GM12875 (cell line): ENCODE measurements at regions not wholly inside any gene's neighbourhood (a gene's known extent, or its start where the extent isn't known, plus 50 kb on each side); places are given as distances from the start of the nearest gene placed in this dataset.

ENCODE experiments used
- H3K4me3 ChIP-seq: one replicate; pipeline ENCODE4 v1.5.1; 2011; ENCODE audit warnings: low read depth, low read length, control low read depth
- TF ChIP-seq, protein P1 (sequence below): IDR thresholded peaks from 2 replicates; pipeline ENCODE4 v1.5.1; 2011; ENCODE audit warnings: low read depth, mild to moderate bottlenecking, control low read depth, inconsistent platforms, low read length, moderate library complexity, borderline replicate concordance; ENCODE audit not compliant: insufficient read depth

DNA sequence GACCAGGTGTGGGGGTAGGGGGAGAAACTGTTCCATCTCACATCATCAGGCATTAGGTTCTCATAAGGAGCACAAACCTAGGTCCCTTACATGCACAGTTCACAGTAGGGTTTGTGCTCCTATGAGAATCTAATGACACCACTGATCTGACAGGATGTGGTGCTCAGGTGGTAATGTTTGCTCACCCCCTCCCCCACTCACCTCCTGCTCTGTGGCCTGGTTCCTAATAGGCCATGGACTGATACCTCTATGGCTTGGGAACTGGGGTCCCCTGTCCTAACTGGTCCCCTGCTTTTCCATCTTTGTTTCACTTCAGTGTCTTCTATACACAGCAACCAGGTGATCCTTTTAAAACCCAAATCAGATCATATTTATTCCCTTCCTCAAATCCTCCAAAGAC, 267.8 kb downstream of the TNS1 start:
- TF ChIP-seq, protein P1, sequence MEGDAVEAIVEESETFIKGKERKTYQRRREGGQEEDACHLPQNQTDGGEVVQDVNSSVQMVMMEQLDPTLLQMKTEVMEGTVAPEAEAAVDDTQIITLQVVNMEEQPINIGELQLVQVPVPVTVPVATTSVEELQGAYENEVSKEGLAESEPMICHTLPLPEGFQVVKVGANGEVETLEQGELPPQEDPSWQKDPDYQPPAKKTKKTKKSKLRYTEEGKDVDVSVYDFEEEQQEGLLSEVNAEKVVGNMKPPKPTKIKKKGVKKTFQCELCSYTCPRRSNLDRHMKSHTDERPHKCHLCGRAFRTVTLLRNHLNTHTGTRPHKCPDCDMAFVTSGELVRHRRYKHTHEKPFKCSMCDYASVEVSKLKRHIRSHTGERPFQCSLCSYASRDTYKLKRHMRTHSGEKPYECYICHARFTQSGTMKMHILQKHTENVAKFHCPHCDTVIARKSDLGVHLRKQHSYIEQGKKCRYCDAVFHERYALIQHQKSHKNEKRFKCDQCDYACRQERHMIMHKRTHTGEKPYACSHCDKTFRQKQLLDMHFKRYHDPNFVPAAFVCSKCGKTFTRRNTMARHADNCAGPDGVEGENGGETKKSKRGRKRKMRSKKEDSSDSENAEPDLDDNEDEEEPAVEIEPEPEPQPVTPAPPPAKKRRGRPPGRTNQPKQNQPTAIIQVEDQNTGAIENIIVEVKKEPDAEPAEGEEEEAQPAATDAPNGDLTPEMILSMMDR, result no peak

DNA sequence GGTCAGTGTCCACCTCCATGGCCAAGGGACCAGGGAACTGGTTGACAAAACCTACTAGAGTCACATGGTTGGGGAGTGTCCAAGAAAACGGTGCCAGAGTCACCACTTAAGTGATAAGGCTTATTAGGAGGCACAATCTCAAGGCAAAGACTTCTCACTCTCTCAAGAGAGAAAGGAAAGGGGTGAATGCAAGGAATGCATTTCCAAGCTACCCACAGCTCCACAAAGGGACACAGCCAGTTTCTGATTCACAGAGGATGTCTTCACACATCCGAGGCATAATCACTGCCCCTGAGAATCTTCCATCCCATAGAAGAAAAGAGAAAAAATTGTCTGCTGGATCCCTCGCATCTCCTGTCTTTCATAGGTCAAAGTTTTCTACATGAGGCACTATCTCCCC, 269.3 kb downstream of the TNS1 start:
- TF ChIP-seq, protein P1, result no peak
- H3K4me3 ChIP-seq, result no peak overlapping the region

More for the DNA sequence above, 267.8 kb downstream of the TNS1 start:
- no peak overlapping the region for H3K4me3 ChIP-seq

DNA sequence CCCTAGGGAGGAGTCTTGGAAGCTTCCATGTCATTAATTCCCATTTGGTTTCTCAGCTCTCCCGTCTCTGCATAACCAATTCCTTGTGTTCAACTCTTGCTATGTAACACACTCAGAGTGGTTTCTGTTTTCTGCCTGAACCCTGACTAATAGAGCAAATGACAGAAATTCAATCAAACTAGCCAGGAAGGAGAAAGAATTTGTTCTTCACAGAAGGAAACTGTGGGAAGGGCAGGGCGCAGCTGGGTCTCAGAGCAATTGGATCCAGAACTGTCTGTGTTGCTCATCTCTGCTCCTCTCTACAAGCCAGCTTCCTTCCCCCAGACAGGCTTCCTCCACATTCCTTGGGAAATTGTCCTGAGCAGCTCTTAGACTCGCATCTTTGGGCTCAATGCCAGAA, 269.8 kb downstream of the TNS1 start:
- TF ChIP-seq, protein P1, result no peak
- no peak overlapping the region for H3K4me3 ChIP-seq

DNA sequence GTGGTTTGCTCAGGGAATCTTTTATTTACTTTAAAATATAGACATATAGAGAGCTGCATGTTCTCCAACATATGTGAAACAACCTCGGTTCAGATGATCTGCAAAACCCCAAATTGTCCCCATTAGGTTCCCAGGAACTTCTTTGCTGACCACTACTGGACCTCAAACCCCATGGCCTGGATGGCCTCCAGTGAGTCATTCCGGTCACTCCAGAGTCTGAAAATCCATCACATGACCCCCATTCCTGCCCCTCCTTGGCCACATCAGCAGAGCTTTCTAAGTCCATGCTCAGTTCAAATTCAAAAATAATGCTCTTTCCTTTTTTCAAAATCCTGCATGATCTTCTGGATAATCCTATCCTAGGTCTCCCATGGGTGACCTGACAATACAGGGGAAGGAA, 271.0 kb downstream of the TNS1 start:
- H3K4me3 ChIP-seq, result no peak overlapping the region
- TF ChIP-seq, protein P1, result no peak

DNA sequence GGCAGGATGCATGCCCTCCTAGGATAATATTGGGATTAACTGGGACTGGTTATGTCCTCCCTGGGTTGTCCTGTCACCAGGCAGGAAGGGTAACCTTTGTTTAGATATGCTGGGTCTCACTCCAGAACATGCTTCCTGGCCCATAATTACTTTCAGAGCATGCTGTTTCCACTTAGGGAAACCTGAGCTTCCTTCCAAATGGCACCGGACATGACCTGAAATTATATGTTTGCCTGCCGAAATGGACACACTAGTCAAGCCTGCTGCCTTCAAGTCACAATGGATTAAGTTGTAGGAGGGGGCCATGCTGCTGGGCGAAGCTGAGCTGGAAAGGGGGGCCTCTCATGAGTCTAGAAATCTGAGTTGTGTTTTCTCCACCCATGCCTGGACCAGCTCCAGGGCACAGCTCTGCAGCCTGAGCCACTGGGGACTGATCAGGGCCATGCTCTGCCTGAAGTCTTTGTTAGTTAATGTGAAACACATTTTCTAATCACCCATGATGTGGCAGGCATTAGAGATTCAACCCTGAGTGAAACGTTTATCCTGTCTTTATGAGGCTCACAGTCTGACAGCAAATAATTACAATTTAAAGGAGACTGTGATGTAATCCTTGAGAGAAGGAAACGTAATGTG, 273.3 kb downstream of the TNS1 start:
- no peak overlapping the region for H3K4me3 ChIP-seq
- TF ChIP-seq, protein P1, result no peak

DNA sequence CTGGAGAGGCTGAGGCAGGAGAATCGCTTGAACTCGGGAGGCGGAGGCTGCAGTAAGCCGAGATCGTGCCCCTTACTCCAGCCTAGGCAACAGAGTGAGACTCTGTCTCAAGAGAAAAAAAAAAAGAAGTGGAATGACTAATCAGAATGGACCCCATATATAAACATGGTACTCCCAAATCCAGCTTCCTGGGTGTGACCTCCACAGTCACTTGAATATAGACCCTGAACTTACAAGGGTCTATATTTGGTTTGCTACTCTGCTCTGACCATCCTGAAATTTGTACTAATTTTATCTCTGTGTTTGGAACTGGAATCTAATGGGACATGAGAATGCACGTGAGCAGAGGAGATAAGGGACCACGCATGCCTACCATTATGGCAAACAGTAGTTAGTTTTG, 275.0 kb downstream of the TNS1 start:
- TF ChIP-seq, protein P1, result no peak
- no peak overlapping the region for H3K4me3 ChIP-seq

DNA sequence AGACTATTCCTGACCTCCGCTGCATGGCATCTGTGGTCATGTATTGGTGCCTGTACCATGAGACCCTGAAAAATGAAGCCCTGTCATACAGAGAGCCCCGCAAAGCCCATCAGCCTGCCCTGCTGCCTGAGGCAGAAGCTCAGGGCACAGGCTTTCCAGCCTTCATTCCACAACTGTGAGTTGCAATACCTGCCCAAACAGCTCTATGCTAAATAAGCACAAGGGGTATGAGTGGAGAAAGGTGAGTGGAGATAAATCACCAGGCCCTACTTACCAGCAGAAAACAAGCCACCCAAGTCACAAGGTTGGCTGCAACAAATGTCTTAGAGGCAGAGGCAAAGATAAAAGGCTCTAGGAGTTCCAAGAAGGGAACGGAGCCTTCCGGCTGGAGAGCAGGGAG, 277.4 kb downstream of the TNS1 start:
- TF ChIP-seq, protein P1, result no peak
- H3K4me3 ChIP-seq, result no peak overlapping the region
